Activated T-cell treated with anti-CD3 and anti-CD28 coated beads, Interleukin-2, amount 50 U/mL, for 72 hours (primary cell): ENCODE measurements at regions not wholly inside any gene's neighbourhood (a gene's known extent, or its start where the extent isn't known, plus 50 kb on each side); places are given as distances from the start of the nearest gene placed in this dataset.
"Not testable (repeated sequence)": the region's sequence is repeated elsewhere in the genome, so short reads cannot be mapped to it uniquely, and the experiment has no call there.

ENCODE experiments used
- ATAC-seq, 2 donors: fragments of 150-1000 bp; cut with Tn5 transposase; replicated peaks in 1 of 2; 2 replicates each; pipeline ENCODE4 v1.10.0; 2021; ENCODE audit warnings: moderate library complexity in 2 of 2, mild to moderate bottlenecking in 1 of 2
- DNase-seq, 2 donors: peaks; one replicate each; pipeline ENCODE4 v3.0.0; 2021 to 2022; ENCODE audit warnings: mixed read lengths in 1 of 2
- H3K27ac Mint-ChIP-seq: one replicate; pipeline ENCODE4 v1.8.0; 2022; ENCODE audit warnings: mild to moderate bottlenecking, moderate library complexity, mixed read lengths
- H3K27me3 Mint-ChIP-seq: one replicate; pipeline ENCODE4 v1.8.0; 2022; ENCODE audit warnings: low read depth, mixed read lengths
- H3K36me3 Mint-ChIP-seq, 2 donors: one replicate each; pipeline ENCODE4 v1.8.0; 2022; ENCODE audit warnings: mixed read lengths in 2 of 2, mild to moderate bottlenecking in 1 of 2; ENCODE audit not compliant: insufficient read depth in 2 of 2
- H3K4me1 Mint-ChIP-seq: one replicate; pipeline ENCODE4 v1.8.0; 2022; ENCODE audit warnings: low read depth, mixed read lengths
- H3K4me3 Mint-ChIP-seq, 2 donors: one replicate each; pipeline ENCODE4 v1.8.0; 2022; ENCODE audit warnings: mild to moderate bottlenecking in 2 of 2, mixed read lengths in 2 of 2, moderate library complexity in 2 of 2
- H3K9me3 Mint-ChIP-seq, 2 donors: one replicate each; pipeline ENCODE4 v1.8.0; 2022; ENCODE audit warnings: mixed read lengths in 2 of 2

GRCh38 chrX:148080593-148080992, 99.5 kb downstream of the FMR1NB start:
- DNase-seq: no peak
- Mint-ChIP-seq H3K36me3 (no peaks in the 10 kb centered on the region), H3K9me3 (peaks cover 0 to 2% of the 10 kb centered on the region in 2 donors), H3K27me3 (peaks cover 7% of the 10 kb centered on the region), H3K4me3 (no peak overlapping the region), H3K4me1 (peaks cover 8% of the 10 kb centered on the region), H3K27ac (no peak overlapping the region)
- ATAC-seq: no peak

DNA sequence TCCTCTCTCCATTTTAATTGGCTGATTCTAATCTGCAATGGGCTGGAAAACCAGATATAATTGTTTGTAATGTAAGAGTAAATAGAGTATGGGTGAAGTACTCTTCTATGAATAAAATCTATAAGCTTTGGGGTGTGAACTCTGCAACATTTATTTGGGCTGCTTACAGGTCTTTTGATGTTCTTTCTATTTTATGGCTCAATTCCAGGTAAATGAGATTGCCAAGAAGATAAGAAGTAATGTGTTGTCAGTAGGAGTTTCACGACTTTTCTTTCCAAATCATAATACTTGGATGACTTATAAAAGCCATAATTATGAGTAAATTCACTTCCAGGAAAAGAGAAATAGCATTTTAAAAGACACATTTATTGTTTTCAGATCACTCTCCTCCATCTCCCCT, 103.5 kb downstream of the FMR1NB start:
- no peak for DNase-seq
- no peak overlapping the region for H3K4me3 Mint-ChIP-seq
- no peak overlapping the region for H3K27ac Mint-ChIP-seq
- ATAC-seq: no peak
- H3K27me3 Mint-ChIP-seq: peaks cover 17% of the 10 kb centered on the region
- H3K9me3 Mint-ChIP-seq: peaks cover 0 to 2% of the 10 kb centered on the region in 2 donors
- no peaks in the 10 kb centered on the region for H3K36me3 Mint-ChIP-seq
- H3K4me1 Mint-ChIP-seq: peaks cover 8% of the 10 kb centered on the region

GRCh38 chrX:148120151-148120550, 139.0 kb downstream of the FMR1NB start:
- no peaks in the 10 kb centered on the region for H3K36me3 Mint-ChIP-seq
- no peak for ATAC-seq
- H3K27ac Mint-ChIP-seq: no peak overlapping the region
- H3K4me3 Mint-ChIP-seq: no peak overlapping the region
- peaks cover 11% of the 10 kb centered on the region for H3K27me3 Mint-ChIP-seq
- H3K4me1 Mint-ChIP-seq: no peaks in the 10 kb centered on the region
- no peak for DNase-seq
- H3K9me3 Mint-ChIP-seq: peaks cover 0 to 2% of the 10 kb centered on the region in 2 donors

DNA sequence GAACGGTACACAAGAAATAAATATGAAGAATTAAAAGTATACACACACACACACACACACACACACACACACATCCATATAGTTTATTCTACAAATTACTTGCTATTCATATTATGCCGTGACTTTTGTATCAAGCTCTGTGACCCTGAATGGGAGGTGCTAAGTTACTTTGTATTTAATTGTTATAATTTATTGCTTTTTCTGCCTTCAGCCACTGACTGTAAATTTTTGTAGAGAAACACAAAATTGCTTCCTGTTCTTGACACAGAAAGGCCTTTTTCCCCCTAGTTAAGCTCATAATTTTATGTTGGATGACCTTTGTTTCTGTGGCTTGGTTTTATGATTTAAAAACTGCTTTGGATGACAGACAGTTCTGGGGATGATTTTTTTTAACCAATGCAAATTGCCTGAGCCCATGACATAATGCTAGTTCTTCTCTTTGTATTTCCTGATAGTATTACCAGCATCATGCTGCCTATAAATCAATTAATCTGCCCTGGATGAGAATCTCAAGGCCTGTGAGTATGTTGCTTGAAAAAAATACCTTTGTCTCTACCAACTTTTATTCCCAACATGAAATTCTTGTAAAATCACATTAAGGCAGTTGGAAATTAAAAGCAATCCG, 140.0 kb downstream of the FMR1NB start:
- Mint-ChIP-seq H3K4me3 (no peak overlapping the region), H3K9me3 (peaks cover 0 to 2% of the 10 kb centered on the region in 2 donors), H3K36me3 (no peaks in the 10 kb centered on the region), H3K27me3 (peaks cover 1% of the 10 kb centered on the region), H3K27ac (no peak overlapping the region), H3K4me1 (no peaks in the 10 kb centered on the region)
- ATAC-seq: no peak
- no peak for DNase-seq

DNA sequence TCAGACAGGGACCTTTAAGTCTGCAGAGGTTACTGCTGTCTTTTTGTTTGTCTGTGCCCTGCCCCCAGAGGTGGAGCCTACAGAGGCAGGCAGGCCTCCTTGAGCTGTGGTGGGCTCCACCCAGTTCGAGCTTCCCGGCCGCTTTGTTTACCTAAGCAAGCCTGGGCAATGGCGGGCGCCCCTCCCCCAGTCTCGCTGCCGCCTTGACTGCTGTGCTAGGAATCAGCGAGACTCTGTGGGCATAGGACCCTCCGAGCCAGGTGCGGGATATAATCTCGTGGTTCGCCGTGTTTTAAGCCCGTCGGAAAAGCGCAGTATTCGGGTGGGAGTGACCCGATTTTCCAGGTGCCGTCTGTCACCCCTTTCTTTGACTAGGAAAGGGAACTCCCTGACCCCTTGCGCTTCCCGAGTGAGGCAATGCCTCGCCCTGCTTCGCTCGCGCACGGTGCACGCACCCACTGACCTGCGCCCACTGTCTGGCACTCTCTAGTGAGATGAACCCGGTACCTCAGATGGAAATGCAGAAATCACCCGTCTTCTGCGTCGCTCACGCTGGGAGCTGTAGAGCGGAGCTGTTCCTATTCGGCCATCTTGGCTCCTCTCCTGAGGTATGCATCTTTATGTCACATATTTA, 147.9 kb downstream of the FMR1NB start:
- not testable (repeated sequence) for H3K27ac Mint-ChIP-seq, H3K36me3 Mint-ChIP-seq, ATAC-seq, DNase-seq, H3K4me1 Mint-ChIP-seq, H3K4me3 Mint-ChIP-seq, H3K9me3 Mint-ChIP-seq
- peaks cover 15% of the 10 kb centered on the region for H3K27me3 Mint-ChIP-seq

DNA sequence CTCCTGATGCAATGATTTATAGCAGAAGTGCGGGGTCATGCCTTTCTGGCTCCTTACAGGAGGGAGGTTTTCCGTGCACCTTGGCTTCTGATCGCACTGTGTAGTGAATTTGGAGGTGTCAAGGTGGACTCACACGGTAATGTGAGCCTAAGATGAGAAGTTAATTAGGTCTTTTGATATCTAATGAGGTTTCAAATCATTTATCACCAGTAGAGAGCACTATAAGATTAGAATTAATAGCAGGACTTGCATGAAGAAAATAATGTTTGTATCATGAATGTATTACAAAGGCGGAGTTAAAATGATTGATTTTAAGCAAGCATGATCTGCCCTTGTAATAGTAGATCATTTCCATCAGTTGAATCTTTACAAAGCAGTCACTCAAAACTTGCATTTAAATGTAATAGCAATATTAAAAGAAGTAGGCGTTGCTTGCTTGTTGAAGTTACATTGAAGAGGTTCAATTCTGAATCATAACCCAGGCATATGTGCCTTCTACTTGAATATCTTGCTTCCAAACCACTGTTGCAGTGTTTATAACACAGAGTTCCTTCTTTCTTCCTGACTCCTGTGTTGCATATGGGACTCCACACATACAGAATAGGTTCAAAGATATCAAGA, 152.1 kb downstream of the FMR1NB start:
- H3K4me1 Mint-ChIP-seq: no peaks in the 10 kb centered on the region
- DNase-seq (no peak), ATAC-seq (no peak)
- H3K27me3 Mint-ChIP-seq: peaks cover 20% of the 10 kb centered on the region
- no peaks in the 10 kb centered on the region for H3K9me3 Mint-ChIP-seq
- no peak overlapping the region for H3K4me3 Mint-ChIP-seq
- no peaks in the 10 kb centered on the region for H3K36me3 Mint-ChIP-seq
- H3K27ac Mint-ChIP-seq: no peak overlapping the region

DNA sequence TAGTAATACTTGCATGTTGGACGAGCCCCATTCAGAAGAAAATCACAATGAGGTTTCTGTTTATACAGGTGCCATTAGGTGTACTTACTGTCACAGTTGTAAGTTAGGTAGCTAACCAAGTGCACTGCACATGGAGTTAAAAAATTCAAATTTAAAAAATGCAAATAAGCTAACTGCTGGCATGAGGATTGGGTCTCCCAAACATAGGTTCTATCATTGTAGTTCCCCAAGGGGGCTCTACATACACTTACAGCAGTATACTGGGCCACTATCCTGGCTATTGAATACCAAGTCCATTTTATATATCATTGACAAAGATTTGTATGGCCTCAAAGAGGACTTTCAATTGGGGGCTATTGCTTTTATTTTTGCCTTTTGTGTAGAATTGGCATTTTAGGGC, 153.4 kb downstream of the FMR1NB start:
- no peak overlapping the region for H3K4me3 Mint-ChIP-seq
- H3K4me1 Mint-ChIP-seq: no peaks in the 10 kb centered on the region
- ATAC-seq (no peak), DNase-seq (no peak)
- H3K27me3 Mint-ChIP-seq: peaks cover 20% of the 10 kb centered on the region
- H3K36me3 Mint-ChIP-seq: no peaks in the 10 kb centered on the region
- H3K9me3 Mint-ChIP-seq: no peaks in the 10 kb centered on the region
- no peak overlapping the region for H3K27ac Mint-ChIP-seq

- no peak overlapping the region for H3K4me3 Mint-ChIP-seq
- no peaks in the 10 kb centered on the region for H3K4me1 Mint-ChIP-seq
- H3K9me3 Mint-ChIP-seq: no peaks in the 10 kb centered on the region
- ATAC-seq (no peak), DNase-seq (no peak)
- H3K27ac Mint-ChIP-seq: no peak overlapping the region
- H3K36me3 Mint-ChIP-seq: peaks cover 0 to 1% of the 10 kb centered on the region in 2 donors
- H3K27me3 Mint-ChIP-seq: peaks cover 13% of the 10 kb centered on the region
These were observed 154.6 kb downstream of the FMR1NB start for GRCh38 chrX:148135738-148136137.

- DNase-seq: no peak
These were observed 165.0 kb downstream of the FMR1NB start for GRCh38 chrX:148146121-148146520.

GRCh38 chrX:148156986-148157385, 175.8 kb downstream of the FMR1NB start:
- Mint-ChIP-seq H3K4me3 (no peak overlapping the region), H3K36me3 (no peaks in the 10 kb centered on the region), H3K27me3 (peaks cover 31% of the 10 kb centered on the region), H3K4me1 (no peaks in the 10 kb centered on the region), H3K27ac (no peak overlapping the region), H3K9me3 (no peaks in the 10 kb centered on the region)
- DNase-seq: no peak
- ATAC-seq: no peak

More at GRCh38 chrX:148146121-148146520, 165.0 kb downstream of the FMR1NB start:
- Mint-ChIP-seq H3K27ac (no peak overlapping the region), H3K27me3 (peaks cover 13% of the 10 kb centered on the region), H3K4me3 (no peak overlapping the region), H3K4me1 (no peaks in the 10 kb centered on the region), H3K9me3 (no peaks in the 10 kb centered on the region), H3K36me3 (no peaks in the 10 kb centered on the region)
- no peak for ATAC-seq

DNA sequence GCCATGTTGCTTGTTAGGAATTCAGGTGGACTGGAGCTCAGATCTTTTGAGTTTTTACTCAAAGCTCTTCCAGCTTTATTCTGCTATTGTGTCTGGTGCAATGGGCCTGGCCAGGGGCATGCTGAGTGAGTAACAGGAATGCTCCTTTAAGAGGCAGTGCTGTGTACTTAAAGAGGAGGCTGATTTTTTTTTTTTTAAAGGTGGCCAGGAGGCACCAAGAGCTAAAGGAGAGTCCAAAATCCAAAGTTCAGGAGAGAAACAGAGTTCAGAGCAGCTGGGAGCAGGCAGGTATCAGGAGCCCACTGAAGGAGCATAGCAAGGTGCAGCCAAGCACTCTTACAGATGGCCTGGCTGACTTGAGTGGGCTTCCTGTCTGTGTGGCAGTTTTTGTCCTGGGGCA, 178.7 kb downstream of the FMR1NB start:
- peaks cover 23% of the 10 kb centered on the region for H3K27me3 Mint-ChIP-seq
- H3K36me3 Mint-ChIP-seq: no peaks in the 10 kb centered on the region
- ATAC-seq: no peak
- H3K4me3 Mint-ChIP-seq: no peak overlapping the region
- no peak for DNase-seq
- no peaks in the 10 kb centered on the region for H3K9me3 Mint-ChIP-seq
- no peak overlapping the region for H3K27ac Mint-ChIP-seq
- no peaks in the 10 kb centered on the region for H3K4me1 Mint-ChIP-seq

DNA sequence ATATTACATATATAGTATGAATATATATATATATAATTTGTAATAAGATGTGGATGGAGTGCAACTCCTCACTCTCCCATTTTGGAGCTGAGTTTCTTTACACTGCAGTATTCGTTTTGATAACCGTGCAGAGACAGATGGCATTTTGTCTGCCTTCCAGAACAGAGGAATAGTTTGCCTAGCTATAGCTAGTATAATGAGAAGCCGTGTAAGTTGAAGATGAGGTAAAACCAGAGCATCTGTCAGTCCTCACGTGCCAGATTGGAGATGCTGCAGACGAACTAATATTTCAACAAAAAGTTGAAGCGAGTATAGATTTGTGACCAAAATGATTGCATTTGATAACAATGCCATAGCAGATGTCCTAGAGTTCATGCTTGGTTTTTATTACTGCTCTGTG, 180.6 kb downstream of the FMR1NB start:
- Mint-ChIP-seq H3K27ac (no peak overlapping the region), H3K4me1 (no peaks in the 10 kb centered on the region), H3K9me3 (no peaks in the 10 kb centered on the region), H3K27me3 (peaks cover 20% of the 10 kb centered on the region), H3K36me3 (no peaks in the 10 kb centered on the region), H3K4me3 (no peak overlapping the region)
- DNase-seq (no peak), ATAC-seq (no peak)

DNA sequence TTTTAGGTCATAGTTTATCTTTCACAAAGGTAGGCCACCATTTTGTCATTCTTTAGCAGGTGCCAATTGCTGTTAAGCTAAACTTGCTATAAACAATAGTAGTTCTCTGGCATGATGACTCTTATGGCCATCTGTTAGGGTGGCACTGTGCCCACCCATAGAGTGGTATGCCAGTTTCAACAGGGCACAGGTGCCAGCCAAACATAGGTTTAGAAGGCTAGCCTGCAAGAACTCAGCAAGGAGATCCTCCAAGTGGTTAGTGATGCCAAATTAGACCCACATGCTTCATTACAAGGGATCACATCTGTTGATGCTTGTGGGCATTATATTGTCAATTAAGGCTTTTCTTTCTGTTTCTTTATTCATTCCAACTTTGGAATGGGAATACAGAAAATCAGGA, 204.5 kb downstream of the FMR1NB start:
- DNase-seq (no peak), ATAC-seq (no peak)
- H3K4me3 Mint-ChIP-seq: no peak overlapping the region
- H3K27ac Mint-ChIP-seq: no peak overlapping the region
- peaks cover 6% of the 10 kb centered on the region for H3K27me3 Mint-ChIP-seq
- H3K4me1 Mint-ChIP-seq: no peaks in the 10 kb centered on the region
- H3K36me3 Mint-ChIP-seq: peaks cover 0 to 3% of the 10 kb centered on the region in 2 donors
- H3K9me3 Mint-ChIP-seq: peaks cover 0 to 1% of the 10 kb centered on the region in 2 donors
